GM20000 (cell line): ENCODE measurements at regions not wholly inside any gene's neighbourhood (a gene's known extent, or its start where the extent isn't known, plus 50 kb on each side); places are given as distances from the start of the nearest gene placed in this dataset.

ENCODE experiments used
- DNase-seq: peaks from one replicate; pipeline ENCODE4 v3.0.0; 2012; ENCODE audit warnings: low spot score
- TF ChIP-seq, protein P1 (sequence below): IDR thresholded peaks from 2 replicates; pipeline ENCODE4 v1.5.1; 2012; ENCODE audit warnings: mild to moderate bottlenecking, control low read depth; ENCODE audit errors: extremely low read depth, missing control alignments

DNA sequence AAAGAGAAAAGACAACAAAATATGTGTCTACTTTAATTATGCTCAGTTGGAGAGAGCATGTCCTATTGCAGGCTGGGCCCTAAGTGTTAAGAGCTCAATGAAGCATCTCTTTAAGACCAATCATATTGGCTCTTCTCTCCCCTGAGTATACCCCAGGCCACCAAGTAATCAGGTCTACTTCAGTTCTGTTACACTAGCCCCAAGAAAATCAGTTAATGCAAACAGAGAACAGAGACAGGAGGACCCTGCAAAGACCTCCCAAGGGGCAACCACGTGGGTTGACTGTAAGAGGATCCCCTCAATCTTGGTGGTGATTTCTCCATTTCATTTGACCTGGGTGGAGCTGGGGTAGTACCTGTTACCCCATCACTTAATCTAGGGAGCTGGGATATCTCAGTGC lies 451.0 kb upstream of the ZNF507 start:
- DNase-seq, result no peak
- TF ChIP-seq, protein P1, sequence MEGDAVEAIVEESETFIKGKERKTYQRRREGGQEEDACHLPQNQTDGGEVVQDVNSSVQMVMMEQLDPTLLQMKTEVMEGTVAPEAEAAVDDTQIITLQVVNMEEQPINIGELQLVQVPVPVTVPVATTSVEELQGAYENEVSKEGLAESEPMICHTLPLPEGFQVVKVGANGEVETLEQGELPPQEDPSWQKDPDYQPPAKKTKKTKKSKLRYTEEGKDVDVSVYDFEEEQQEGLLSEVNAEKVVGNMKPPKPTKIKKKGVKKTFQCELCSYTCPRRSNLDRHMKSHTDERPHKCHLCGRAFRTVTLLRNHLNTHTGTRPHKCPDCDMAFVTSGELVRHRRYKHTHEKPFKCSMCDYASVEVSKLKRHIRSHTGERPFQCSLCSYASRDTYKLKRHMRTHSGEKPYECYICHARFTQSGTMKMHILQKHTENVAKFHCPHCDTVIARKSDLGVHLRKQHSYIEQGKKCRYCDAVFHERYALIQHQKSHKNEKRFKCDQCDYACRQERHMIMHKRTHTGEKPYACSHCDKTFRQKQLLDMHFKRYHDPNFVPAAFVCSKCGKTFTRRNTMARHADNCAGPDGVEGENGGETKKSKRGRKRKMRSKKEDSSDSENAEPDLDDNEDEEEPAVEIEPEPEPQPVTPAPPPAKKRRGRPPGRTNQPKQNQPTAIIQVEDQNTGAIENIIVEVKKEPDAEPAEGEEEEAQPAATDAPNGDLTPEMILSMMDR, result no peak

GRCh38 chr19:31897292-31897691 lies 448.1 kb upstream of the ZNF507 start:
- TF ChIP-seq, protein P1, result no peak
- DNase-seq, result no peak

DNA sequence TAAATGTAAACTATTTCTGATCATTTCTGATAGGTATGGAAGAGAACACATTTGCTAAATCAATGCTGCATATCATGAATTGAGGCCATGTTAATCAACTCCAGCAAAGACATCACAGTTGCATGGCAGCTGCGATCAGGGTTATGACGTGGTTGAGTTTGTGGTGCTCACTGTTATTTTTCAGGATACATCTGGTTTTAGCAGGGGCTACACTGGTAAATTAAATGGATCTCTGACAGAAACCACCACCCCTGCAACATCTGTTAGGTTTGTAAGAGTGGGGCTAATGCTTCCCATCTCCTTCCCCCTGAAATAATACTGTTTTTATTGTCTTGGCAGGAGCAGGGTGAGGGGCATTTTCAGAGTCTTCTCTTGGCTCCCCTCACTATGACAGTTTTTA lies 444.4 kb upstream of the ZNF507 start:
- no peak for DNase-seq
- TF ChIP-seq, protein P1, result no peak

DNA sequence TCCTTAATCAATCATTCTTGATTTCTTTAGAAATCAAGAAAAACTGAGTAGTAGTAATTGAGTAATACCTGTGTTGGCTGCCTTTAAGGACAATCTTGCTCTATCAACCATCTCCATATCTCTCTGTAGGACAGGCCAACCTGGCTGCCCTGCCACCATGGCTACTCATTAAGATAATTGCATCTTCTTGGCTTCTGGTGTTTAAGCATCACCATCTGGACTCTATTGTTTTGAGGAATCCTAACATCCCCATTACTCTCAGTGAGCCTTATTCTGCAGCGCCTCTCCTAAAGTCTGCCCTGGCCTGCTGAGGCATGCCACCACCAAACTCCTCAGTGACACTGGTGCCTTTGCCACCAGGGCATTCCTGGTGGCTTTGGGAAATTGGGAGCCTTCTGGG lies 442.6 kb upstream of the ZNF507 start:
- TF ChIP-seq, protein P1, result no peak
- DNase-seq, result no peak

- DNase-seq, result no peak
- TF ChIP-seq, protein P1, result no peak
Measured at GRCh38 chr19:31903979-31904378, 441.4 kb upstream of the ZNF507 start.

- TF ChIP-seq, protein P1, result no peak
- no peak for DNase-seq
Measured at GRCh38 chr19:31906111-31906871, 439.1 kb upstream of the ZNF507 start.

DNA sequence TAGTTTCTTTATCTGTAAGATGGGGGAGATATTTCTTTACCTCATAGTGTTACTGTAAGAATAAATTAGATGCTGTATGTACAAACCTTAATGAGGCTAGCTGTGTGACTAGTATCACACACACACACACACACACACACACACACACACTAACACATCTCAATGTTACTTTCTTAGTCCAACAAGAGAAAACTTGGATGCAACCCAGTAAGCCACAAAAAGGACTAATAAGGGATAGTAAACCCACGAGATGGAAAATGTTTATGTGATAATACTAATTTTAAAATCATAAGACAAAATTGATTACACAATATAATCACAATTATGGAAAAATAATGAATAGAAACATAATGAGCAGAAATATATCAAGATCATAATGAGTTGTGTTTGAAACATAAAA lies 437.7 kb upstream of the ZNF507 start:
- DNase-seq, result no peak
- TF ChIP-seq, protein P1, result no peak
